Progenitor cell of endocrine pancreas (in vitro differentiated cells): ENCODE measurements at regions not wholly inside any gene's neighbourhood (a gene's known extent, or its start where the extent isn't known, plus 50 kb on each side); places are given as distances from the start of the nearest gene placed in this dataset.

ENCODE experiments used
- DNase-seq: peaks from one replicate; pipeline ENCODE4 v3.0.0; 2021; ENCODE audit warnings: low spot score; ENCODE audit not compliant: unreplicated experiment
- H3K27ac Mint-ChIP-seq: 2 replicates; pipeline ENCODE4 v1.8.0; 2021; ENCODE audit warnings: mild to moderate bottlenecking, moderate library complexity, mixed read lengths
- H3K27me3 Mint-ChIP-seq: 2 replicates; pipeline ENCODE4 v1.8.0; 2021; ENCODE audit warnings: mixed read lengths
- H3K36me3 Mint-ChIP-seq: 2 replicates; pipeline ENCODE4 v1.8.0; 2022; ENCODE audit warnings: mixed read lengths; ENCODE audit not compliant: insufficient read depth
- H3K4me1 Mint-ChIP-seq: 2 replicates; pipeline ENCODE4 v1.8.0; 2021; ENCODE audit warnings: low read depth, mixed read lengths
- H3K4me3 Mint-ChIP-seq: 2 replicates; pipeline ENCODE4 v1.8.0; 2021; ENCODE audit warnings: low read depth, mild to moderate bottlenecking, moderate library complexity, mixed read lengths
- H3K9me3 Mint-ChIP-seq: 2 replicates; pipeline ENCODE4 v1.8.0; 2021; ENCODE audit warnings: low read depth, mixed read lengths
- TF ChIP-seq, protein P1 (sequence below): fragments of 200-600 bp; sonication (generic); IDR thresholded peaks from one replicate; pipeline ENCODE4 v1.5.0; 2021; ENCODE audit warnings: antibody characterized with exemption, mild to moderate bottlenecking; ENCODE audit not compliant: unreplicated experiment

DNA sequence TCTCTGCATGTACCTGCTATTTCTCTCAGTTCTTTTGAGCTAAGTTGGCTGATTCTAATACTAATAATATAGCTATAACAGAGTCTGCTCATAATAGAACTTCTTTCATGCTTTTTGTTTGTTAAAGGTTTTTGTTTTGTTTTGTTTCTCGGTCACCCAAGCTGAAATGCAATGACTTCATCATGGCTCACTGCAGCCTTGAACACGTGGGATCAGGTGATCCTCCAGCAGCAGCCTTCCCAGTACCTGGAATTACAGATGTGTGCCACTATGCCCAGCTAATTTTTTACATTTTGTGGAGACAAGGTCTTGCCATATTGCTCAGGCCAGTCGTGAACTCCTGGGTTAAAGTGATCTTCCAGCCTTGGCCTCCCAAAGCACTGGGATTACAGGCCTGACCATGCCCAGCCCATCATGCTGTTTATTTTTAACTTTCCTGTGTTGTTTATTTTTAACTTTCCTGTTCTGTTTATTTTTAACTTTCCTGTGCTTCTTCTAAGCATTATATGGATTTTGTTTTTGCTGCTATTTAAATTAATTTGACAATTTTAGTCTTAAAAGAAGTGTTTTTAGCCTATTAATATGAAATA is 763.8 kb upstream of the CDH7 start:
- no peak overlapping the region for H3K4me3 Mint-ChIP-seq
- TF ChIP-seq, protein P1, sequence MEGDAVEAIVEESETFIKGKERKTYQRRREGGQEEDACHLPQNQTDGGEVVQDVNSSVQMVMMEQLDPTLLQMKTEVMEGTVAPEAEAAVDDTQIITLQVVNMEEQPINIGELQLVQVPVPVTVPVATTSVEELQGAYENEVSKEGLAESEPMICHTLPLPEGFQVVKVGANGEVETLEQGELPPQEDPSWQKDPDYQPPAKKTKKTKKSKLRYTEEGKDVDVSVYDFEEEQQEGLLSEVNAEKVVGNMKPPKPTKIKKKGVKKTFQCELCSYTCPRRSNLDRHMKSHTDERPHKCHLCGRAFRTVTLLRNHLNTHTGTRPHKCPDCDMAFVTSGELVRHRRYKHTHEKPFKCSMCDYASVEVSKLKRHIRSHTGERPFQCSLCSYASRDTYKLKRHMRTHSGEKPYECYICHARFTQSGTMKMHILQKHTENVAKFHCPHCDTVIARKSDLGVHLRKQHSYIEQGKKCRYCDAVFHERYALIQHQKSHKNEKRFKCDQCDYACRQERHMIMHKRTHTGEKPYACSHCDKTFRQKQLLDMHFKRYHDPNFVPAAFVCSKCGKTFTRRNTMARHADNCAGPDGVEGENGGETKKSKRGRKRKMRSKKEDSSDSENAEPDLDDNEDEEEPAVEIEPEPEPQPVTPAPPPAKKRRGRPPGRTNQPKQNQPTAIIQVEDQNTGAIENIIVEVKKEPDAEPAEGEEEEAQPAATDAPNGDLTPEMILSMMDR: no peak
- no peak for DNase-seq
- H3K4me1 Mint-ChIP-seq: peaks cover 4% of the 10 kb centered on the region
- no peaks in the 10 kb centered on the region for H3K9me3 Mint-ChIP-seq
- H3K36me3 Mint-ChIP-seq: no peaks in the 10 kb centered on the region
- H3K27me3 Mint-ChIP-seq: no peaks in the 10 kb centered on the region
- peak overlapping the region; percentile 5 for H3K27ac Mint-ChIP-seq

- Mint-ChIP-seq H3K27me3 (no peaks in the 10 kb centered on the region), H3K9me3 (no peaks in the 10 kb centered on the region), H3K4me1 (peaks cover 4% of the 10 kb centered on the region), H3K36me3 (no peaks in the 10 kb centered on the region), H3K27ac (no peak overlapping the region), H3K4me3 (no peak overlapping the region)
- TF ChIP-seq, protein P1: no peak
- DNase-seq: no peak
These were observed 767.1 kb upstream of the CDH7 start for GRCh38 chr18:64983497-64984238.

DNA sequence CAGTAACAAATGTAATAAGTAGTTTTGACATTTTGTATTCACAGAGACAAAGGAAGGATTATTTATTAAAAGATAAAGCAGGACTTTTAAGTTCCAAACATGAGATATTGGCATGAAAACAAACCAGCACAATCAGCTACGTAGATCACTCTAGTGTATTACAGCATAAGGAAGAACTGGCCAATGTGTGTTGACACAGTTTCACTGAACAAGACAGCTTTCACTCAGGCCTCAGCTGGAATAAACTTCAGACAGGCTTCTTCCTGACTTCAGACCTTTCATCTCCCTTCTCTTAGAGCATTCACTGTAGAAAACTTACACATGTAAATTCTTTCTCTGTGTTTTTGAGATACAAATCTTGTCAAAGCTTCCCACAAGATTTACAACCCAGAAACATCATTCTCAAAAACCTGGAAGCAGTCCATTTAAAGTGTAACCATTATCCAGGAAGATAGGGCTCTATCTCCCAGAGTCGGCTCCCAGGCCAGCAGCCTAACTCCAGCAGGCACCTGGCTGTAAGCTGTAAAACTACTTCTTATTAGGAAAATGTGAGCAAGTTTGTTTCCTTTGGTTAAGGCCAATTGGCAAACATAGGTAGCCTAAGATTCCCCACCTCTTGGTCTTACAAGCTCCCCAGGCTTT is 768.3 kb upstream of the CDH7 start:
- no peaks in the 10 kb centered on the region for H3K36me3 Mint-ChIP-seq

GRCh38 chr18:64981915-64982314 is 768.9 kb upstream of the CDH7 start:
- DNase-seq: no peak
- Mint-ChIP-seq H3K27me3 (no peaks in the 10 kb centered on the region), H3K9me3 (no peaks in the 10 kb centered on the region), H3K27ac (no peak overlapping the region), H3K36me3 (no peaks in the 10 kb centered on the region), H3K4me1 (peaks cover 4% of the 10 kb centered on the region), H3K4me3 (no peak overlapping the region)
- TF ChIP-seq, protein P1: no peak

More for the DNA sequence above, 768.3 kb upstream of the CDH7 start:
- Mint-ChIP-seq H3K27me3 (no peaks in the 10 kb centered on the region), H3K9me3 (no peaks in the 10 kb centered on the region), H3K4me1 (peaks cover 4% of the 10 kb centered on the region), H3K27ac (no peak overlapping the region), H3K4me3 (no peak overlapping the region)
- DNase-seq: no peak
- TF ChIP-seq, protein P1: no peak

- H3K36me3 Mint-ChIP-seq: no peaks in the 10 kb centered on the region
- H3K27ac Mint-ChIP-seq: no peak overlapping the region
- DNase-seq: no peak
- H3K4me1 Mint-ChIP-seq: peaks cover 4% of the 10 kb centered on the region
- TF ChIP-seq, protein P1: no peak
- H3K9me3 Mint-ChIP-seq: no peaks in the 10 kb centered on the region
- no peaks in the 10 kb centered on the region for H3K27me3 Mint-ChIP-seq
- H3K4me3 Mint-ChIP-seq: no peak overlapping the region
These were observed 771.0 kb upstream of the CDH7 start for GRCh38 chr18:64979791-64980190.
